ENCODE measurements at regions not wholly inside any gene's neighbourhood (a gene's known extent, or its start where the extent isn't known, plus 50 kb on each side); places are given as distances from the start of the nearest gene placed in this dataset.

DNA sequence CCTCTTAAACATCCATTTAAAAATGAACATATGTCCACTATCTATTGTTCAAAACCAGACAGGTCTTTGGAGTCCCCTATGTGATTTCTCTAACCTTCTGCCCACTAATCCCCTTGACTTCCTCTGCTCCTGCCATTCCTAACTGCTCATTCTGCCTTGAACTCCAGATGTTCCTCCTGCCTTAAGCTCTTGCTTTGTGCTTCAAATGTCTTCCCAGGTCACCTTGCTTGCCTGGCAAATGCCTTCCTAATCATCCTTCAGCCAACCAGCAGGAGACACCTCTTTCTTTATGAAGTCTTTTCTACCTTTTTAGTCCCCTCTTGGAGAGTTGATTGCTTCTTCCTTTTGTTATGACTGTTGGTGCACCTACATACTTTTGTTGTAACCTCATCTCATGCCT, 1043.0 kb upstream of the CHAC2 start:
- Histone ChIP-seq H3K36me3 (no peaks in the 10 kb centered on the region), H3K9me3 (no peaks in the 10 kb centered on the region), H3K27me3 (replicated peaks; ENCODE audit: insufficient read depth) (no peaks in the 10 kb centered on the region), H3K4me1 (ENCODE audit: control insufficient read depth in 1 of 2, low read depth in 2 of 2) (no peaks in the 10 kb centered on the region), H3K4me3 (no peak overlapping the region), H3K27ac (no peak overlapping the region)
- ATAC-seq (ENCODE audit: insufficient number of reproducible peaks, low FRiP score, low read depth) (no peak), DNase-seq (ENCODE audit: low spot score) (no peak)
- TF ChIP-seq, protein P1, sequence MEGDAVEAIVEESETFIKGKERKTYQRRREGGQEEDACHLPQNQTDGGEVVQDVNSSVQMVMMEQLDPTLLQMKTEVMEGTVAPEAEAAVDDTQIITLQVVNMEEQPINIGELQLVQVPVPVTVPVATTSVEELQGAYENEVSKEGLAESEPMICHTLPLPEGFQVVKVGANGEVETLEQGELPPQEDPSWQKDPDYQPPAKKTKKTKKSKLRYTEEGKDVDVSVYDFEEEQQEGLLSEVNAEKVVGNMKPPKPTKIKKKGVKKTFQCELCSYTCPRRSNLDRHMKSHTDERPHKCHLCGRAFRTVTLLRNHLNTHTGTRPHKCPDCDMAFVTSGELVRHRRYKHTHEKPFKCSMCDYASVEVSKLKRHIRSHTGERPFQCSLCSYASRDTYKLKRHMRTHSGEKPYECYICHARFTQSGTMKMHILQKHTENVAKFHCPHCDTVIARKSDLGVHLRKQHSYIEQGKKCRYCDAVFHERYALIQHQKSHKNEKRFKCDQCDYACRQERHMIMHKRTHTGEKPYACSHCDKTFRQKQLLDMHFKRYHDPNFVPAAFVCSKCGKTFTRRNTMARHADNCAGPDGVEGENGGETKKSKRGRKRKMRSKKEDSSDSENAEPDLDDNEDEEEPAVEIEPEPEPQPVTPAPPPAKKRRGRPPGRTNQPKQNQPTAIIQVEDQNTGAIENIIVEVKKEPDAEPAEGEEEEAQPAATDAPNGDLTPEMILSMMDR (IDR thresholded peaks at IDR 0.05), result no peak

DNA sequence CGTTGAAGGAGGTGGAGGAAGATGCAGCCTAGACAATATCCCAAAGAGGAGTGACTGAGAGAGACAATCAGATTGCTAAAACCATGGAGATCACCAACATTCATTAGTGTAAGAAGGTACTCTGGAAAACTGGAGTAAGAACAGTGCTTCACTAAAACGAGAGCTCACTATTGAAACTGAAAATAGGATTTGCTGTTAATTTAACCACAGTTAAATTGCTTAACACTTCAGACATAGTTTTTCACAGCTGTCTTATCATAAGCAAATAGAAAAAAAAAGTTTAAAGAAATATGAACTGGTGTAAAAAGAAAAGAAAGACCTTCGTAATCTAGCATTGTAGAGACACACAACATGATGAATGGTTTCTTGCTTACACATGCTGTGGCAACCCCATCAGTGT, 1049.8 kb upstream of the CHAC2 start:
- no peak overlapping the region for H3K4me3 ChIP-seq
- TF ChIP-seq, protein P1 (IDR thresholded peaks at IDR 0.05), result no peak
- H3K9me3 ChIP-seq, result no peaks in the 10 kb centered on the region
- no peaks in the 10 kb centered on the region for H3K4me1 ChIP-seq (ENCODE audit: control insufficient read depth in 1 of 2, low read depth in 2 of 2)
- no peaks in the 10 kb centered on the region for H3K27me3 ChIP-seq (replicated peaks; ENCODE audit: insufficient read depth)
- H3K36me3 ChIP-seq, result no peaks in the 10 kb centered on the region
- no peak overlapping the region for H3K27ac ChIP-seq
- no peak for ATAC-seq (ENCODE audit: insufficient number of reproducible peaks, low FRiP score, low read depth)
- DNase-seq (ENCODE audit: low spot score), result no peak

DNA sequence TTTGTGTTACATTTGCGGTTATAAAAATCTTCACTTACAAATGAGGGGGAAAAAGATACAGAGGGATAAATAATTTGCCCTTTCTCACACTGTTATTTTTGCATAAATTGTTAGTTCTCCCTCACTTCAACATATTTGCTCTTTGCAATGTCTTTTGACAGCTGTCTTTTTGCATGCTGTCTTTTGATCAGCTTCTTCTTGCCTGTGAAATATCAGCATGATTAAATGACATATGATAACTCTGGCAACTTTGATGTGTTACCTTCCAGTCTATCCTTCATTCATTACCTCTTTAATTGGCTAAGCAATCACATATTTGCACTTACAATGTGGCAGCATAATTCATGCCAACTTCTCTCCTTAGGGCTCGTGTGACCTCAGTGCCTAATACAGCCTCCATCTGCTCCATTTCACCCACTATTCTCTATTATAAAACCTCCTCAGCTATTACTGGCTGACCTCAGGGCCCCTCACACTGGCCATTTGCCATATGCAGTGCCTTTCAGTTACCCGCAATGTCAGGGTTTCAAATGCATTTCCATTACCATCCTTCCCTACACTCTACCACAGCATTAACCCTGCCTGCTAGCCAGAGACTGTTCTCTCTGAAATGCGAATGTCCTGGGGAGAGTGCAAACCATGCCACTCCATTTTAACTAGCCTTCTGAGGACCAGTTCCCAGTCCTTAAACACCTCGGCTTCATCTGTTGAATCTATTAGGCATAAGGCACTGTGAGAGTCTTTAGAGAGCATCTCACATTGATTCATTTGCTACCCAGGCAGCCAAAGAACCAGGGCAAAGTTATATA, 1056.6 kb upstream of the CHAC2 start:
- no peak overlapping the region for H3K27ac ChIP-seq
- no peaks in the 10 kb centered on the region for H3K9me3 ChIP-seq
- H3K4me3 ChIP-seq, result no peak overlapping the region
- DNase-seq (ENCODE audit: low spot score) (no peak), ATAC-seq (ENCODE audit: insufficient number of reproducible peaks, low FRiP score, low read depth) (no peak)
- no peaks in the 10 kb centered on the region for H3K4me1 ChIP-seq (ENCODE audit: control insufficient read depth in 1 of 2, low read depth in 2 of 2)
- TF ChIP-seq, protein P1 (IDR thresholded peaks at IDR 0.05), result no peak
- no peaks in the 10 kb centered on the region for H3K36me3 ChIP-seq
- no peaks in the 10 kb centered on the region for H3K27me3 ChIP-seq (replicated peaks; ENCODE audit: insufficient read depth)

DNA sequence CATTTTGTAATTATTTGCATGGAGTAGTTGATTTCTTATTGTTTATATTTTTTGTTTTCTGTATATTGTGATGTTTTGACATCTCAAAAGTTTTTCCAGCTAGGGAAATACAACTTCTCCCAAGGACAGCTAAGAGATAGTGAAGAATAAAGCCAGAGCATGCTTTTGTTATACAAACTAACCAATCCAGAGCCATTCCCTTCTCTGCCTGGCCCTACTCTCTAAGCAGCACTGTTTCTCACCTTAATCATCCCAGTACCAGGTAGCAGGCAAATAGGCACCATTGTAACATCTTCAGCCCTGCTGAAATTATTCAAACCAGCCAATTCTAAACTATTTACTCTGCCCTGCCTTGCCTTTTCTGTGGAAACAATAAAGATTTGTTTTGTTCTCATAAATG, 1063.4 kb upstream of the CHAC2 start:
- ATAC-seq (ENCODE audit: insufficient number of reproducible peaks, low FRiP score, low read depth), result no peak
- no peaks in the 10 kb centered on the region for H3K36me3 ChIP-seq

DNA sequence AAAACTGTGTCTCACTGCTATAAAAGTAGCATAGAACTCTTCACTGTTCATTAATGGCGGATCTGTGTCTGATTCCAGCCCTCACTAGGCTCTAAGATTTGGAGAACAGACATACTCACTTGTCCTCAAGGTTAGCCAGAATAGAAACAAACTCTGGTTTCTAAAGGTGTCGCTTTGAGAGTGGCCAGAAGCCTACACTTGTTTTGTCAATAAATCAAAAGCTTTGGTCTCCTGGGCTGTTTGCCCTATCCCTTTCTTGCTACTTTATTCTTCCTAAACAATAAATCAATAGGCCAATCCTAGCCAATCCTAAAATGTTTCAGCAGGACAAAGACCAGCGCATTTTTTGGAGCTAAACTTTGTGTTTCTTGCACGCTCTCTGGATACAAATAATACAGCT, 1064.6 kb upstream of the CHAC2 start:
- Histone ChIP-seq H3K4me3 (no peak overlapping the region), H3K27me3 (replicated peaks; ENCODE audit: insufficient read depth) (no peaks in the 10 kb centered on the region), H3K27ac (no peak overlapping the region), H3K36me3 (no peaks in the 10 kb centered on the region), H3K9me3 (no peaks in the 10 kb centered on the region), H3K4me1 (ENCODE audit: control insufficient read depth in 1 of 2, low read depth in 2 of 2) (no peaks in the 10 kb centered on the region)
- TF ChIP-seq, protein P1 (IDR thresholded peaks at IDR 0.05), result no peak
- no peak for ATAC-seq (ENCODE audit: insufficient number of reproducible peaks, low FRiP score, low read depth)
- no peak for DNase-seq (ENCODE audit: low spot score)

More for the DNA sequence above, 1063.4 kb upstream of the CHAC2 start:
- Histone ChIP-seq H3K27ac (no peak overlapping the region), H3K4me1 (ENCODE audit: control insufficient read depth in 1 of 2, low read depth in 2 of 2) (no peaks in the 10 kb centered on the region), H3K27me3 (replicated peaks; ENCODE audit: insufficient read depth) (no peaks in the 10 kb centered on the region), H3K4me3 (no peak overlapping the region), H3K9me3 (no peaks in the 10 kb centered on the region)
- no peak for DNase-seq (ENCODE audit: low spot score)
- TF ChIP-seq, protein P1 (IDR thresholded peaks at IDR 0.05), result no peak

All from thoracic aorta (tissue), 2 donors.